ENCODE measurements at regions not wholly inside any gene's neighbourhood (a gene's known extent, or its start where the extent isn't known, plus 50 kb on each side); places are given as distances from the start of the nearest gene placed in this dataset.
"Not testable (repeated sequence)": the region's sequence is repeated elsewhere in the genome, so short reads cannot be mapped to it uniquely, and the experiment has no call there.

DNA sequence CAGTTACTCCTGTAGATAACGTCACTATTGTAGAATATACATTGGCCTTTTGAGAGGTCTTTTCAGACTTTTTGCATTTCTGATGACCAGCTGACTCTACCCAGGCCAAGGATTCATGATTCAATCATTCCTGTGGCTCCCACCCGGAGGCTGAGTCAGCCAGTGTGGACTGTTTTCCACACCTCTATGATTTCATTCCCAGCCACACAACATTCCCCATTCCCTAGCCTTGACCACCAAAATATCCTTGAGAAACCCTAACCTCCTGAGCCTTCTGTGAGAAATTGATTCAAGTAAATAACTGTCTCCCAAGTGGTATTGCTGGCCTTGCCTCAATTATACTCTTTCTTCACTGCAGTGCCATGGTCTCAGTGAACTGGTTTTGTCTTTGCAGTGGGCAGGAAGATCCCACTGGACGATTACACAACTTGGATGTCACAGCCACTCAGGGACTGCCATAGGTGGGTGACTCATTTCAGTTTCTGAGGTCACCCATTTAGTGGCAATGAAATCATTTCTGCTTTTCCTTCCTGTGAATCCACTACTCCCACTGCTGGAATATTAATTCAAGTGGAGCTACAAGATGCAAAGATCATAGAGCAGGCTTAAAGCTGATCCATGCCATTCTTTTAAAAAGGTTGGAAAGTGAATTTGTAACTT lies 518.6 kb upstream of the ZP4 start:
- no peak for DNase-seq

DNA sequence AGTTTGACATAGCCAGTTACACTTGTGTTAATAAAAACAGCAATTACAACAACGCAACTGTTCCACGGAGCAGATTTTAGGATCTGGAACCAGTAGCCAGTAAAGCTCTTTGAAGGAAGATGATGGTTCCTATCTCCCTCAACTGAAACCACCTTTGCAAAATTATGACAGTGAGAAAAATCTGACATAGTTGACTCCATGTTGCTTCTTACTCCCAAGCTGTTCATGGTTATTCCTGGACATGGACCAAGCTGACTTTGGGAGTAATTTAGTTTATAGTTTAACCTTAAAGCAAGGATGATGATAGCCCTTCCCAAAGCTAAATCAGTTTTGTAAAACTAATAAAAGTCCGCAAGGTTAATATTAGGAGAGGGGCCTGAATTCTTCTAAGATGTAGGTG lies 518.0 kb upstream of the ZP4 start:
- DNase-seq: no peak

DNA sequence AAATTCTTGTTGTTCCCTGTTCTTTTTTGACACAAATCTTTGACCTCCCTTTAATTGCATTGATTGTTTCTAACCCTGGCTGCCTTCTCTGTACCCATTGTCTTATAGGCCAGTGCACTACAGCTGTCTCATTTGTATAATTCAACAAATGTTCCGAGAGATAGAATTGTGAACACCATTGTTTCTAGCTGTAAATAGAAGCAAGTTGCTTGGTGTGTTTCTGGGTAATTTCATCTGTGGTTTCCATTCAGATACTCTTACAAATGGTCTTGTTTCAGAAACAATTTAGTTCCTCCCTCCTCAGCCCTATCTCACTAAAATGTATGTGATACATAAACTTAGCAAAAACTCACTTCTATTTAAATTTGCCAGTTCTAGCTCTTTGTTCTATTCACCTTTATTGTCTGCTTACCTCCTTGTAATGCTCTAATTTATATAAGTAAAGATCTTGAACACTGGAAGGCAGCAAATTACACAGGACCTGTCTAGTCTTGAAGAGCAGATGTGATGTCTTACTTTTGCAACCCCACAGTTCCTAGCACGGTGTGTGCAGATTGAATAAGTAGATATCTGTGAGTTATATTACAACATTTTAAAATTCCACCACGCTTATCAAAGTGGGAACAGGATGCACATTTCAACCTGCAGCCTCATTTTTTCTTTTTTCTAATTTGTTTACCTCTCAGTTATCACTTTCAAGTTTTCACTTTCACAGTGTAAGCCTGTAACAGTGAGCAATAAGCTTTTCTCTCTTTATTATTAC lies 515.6 kb upstream of the ZP4 start:
- DNase-seq: no peak

DNA sequence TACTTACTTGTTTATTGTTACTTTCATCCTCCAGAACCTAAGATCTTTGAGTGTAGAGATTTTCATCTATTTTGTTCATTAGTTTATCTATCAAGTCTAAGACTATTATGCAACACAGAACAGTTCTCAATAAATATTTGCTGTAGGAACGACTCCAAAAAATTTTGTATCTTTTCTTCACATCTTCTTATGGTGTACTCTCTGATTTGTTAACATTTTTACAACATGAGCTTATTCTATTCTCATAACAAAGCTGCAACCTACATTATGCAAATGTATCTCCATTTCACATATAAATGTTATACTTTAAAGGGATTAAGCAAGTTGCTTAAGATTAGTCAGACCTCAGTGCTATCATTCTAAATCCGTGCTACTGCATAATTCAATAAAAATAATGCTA lies 514.2 kb upstream of the ZP4 start:
- no peak for DNase-seq

DNA sequence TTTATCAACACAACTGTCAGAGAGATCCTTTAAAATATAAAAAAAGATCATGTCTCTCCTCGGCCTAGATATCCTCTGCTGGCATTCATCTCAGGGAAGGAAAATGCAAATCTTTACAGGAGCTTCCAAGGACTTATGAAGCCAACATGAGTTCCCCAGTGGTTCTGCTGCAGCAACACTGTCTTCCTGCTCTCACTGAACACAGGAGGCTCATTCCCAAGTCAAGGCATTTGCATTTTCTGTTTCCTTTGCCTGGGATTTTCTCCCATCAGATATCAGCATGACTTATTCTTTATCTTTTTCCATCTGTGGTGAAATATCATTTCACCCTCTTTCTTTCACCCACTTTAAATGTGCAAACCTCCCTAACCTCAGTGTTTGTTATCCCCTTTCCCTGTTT lies 513.8 kb upstream of the ZP4 start:
- DNase-seq: no peak

DNA sequence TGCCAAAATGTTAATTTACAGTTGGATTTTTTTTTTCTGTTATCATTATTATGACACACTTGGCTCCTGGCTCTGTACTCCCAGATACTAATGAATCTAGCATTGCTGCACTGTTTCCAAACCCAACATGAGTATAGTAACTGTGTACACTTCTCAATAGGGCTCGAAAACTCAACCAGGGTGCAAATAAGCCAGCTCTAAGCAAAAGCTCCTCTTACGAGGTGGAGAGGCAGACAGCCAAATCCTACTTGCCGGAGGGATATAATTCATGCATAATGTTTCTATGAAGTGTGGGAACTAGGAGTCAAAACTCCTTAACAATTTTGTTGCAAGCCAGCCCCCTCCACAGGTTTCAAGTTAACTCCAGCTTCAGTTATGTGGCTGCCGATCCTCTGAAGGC lies 510.4 kb upstream of the ZP4 start:
- DNase-seq: no peak

DNA sequence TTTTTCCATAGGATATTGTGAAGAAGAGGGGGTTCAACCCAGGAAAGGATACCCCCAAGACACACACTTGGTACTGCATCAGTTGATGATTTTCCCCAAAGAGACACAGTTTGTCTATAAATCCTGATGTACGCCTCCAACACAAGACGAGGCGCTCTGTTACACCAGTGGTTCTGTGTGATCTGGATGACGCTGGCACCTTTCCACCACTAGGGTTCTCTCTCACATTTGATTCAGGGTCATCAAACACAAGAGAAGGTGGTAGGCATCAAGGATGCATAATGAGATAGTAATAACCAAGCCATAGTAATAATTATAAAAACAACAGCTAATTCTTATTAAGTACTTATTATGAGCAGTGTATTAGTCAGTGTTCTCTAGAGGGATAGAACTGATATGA lies 508.8 kb upstream of the ZP4 start:
- no peak for DNase-seq

DNA sequence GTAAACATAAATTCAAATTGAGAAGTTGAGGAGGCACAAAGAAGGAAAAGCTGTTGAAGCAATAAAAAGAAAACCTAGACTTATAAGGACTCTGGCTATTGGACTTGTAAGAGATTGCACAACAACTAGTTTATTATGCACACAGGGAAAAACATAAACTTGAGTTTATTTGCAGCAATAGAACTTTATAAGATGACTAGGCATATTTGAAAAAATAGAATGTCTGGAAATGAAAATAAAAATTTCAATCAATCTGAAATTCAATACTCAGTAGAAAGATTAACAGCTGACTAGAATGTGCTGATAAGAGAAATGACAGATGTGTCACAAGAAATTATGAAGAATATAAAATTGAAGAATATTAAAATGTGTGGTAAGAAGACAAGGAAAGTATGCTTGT lies 505.4 kb upstream of the ZP4 start:
- DNase-seq: no peak

DNA sequence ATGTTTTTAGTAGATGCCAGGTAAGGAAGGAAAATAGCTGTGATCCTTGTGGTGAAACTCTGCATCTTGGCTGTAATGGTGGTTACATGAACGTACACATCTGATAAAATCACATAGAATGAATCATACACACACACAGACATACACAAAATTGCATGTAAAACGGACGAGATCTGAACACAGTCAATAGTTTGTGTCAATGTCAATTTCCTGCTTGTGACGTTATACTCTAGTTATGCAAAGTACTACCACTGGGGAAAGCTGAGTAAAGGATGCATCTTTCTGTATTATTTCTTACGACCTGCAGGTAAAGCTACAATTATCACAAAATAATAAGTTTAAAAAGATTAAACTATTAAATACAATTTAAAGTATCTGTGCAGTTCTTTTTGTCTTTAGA lies 493.7 kb upstream of the ZP4 start:
- no peak for DNase-seq

DNA sequence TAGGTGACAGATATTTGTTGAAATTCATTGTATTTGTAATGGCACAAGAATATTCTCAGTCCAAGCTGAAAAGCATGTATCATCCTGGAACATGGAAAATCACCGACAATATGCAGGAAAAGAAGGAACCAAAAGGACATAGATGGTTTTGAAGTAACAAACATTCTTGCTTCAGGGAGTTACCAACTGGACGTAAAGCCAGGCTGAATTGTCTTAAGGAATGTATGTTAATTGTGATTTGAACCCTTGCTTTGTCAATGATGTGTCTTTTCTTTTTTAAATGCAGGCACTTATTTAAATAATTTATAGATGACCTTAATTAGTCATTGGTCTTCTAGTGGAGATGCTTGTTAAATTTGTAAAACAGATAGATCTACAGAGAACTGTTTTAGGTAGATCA lies 489.4 kb upstream of the ZP4 start:
- DNase-seq: no peak

DNA sequence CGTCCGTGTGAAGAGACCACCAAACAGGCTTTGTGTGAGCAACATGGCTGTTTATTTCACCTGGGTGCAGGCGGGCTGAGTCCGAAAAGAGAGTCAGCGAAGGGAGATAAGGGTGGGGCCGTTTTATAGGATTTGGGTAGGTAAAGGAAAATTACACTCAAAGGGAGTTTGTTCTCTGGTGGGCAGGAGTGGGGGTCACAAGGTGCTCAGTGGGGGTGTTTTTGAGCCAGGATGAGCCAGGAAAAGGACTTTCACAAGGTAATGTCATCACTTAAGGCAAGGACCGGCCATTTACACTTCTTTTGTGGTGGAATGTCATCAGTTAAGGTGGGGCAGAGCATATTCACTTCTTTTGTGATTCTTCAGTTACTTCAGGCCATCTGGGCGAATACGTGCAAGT lies 488.7 kb upstream of the ZP4 start:
- not testable (repeated sequence) for DNase-seq

DNA sequence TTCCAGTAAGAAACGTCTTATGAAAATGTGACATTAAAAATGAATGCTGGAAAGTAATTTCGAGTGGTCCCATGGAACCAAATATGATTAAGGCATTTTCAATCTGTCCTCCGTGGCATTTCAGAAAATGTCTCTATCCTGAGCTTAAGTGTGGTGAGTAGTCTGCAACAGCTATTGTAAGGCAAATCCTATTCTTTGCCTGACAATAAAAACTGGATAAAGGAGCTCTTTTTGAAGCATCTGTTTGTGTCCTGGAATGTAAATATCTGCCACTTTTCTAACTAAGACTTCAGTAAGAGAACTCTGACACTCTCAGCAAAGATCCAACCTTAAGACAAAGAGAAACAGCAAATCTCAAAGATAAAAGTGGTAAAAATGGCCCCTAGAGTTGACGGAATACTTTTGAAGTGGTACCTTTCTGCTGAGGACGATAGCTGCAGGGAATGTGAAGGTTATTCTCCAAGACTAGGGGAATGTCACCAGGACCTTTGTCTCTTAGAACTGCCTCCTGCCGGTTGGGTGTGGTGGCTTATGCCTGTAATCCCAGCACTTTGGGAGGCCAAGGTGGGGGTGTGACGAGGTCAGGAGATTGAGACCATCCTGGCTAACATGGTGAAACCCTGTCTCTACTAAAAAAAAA lies 486.7 kb upstream of the ZP4 start:
- no peak for DNase-seq

DNA sequence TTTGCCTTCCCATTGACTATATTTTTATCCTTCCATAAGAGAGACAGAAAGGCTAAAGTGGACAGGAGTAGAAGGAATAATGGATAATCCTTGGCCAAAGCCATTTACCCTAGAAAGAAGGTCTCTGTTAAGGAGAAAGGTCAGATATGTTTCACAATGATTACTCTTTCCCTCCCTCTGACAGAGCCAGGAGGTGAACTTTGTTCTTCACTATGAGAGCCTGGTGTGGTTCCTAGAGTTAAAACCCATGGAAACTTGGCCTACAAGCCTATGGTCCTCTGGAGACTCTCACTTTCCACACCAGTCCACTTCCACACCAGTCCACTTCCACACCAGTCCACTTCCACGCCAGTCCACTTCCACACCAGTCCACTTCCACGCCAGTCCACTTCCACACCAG lies 479.9 kb upstream of the ZP4 start:
- DNase-seq: no peak

DNA sequence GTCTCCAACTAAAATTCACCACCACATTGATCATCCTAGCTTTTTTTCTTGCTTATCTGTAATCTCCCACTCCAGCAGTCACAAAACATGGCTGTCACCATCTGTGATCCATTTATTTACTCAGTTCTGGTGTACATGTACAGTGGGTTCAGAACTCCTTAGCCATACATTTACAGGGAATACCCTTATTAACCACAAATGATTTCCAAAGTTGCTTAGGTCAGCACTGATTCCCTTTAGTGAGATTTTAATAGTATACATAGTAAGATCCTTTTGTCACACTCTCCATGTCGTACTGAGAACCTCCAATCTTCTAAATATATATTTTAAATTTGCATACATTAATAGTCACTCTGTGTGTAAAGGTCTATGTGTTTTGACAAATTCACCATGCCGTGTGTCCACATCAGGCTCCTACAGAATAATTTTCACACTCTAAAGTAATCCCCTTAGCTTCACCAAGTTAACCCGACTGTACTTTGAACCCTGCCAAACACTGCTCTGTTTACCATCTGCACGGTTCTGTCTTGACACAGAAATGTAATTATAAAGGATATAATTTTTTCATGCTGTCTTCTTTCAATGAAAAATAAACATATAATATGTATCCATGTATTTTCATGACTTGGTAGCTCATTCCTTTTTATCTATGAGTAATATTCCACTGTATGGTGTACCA lies 473.6 kb upstream of the ZP4 start:
- no peak for DNase-seq

DNA sequence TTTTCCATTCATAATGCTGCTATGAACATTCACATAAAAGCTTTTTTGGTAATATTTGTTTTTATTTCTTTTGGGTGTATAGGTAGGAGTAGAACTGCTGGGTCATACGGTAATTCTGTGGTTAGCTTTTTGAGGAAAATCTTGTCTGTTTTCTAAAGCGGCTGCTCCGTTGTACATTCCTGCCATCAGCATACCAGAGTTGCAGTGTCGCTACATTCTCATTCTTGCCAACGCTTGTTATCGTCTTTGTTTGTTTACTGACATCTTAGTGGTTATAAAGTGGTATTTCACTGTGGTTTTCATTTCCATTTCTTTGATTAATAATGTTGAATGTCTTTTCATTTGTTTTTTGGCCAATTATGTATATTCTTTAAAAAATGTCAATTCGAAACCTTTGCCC lies 469.8 kb upstream of the ZP4 start:
- no peak for DNase-seq

DNA sequence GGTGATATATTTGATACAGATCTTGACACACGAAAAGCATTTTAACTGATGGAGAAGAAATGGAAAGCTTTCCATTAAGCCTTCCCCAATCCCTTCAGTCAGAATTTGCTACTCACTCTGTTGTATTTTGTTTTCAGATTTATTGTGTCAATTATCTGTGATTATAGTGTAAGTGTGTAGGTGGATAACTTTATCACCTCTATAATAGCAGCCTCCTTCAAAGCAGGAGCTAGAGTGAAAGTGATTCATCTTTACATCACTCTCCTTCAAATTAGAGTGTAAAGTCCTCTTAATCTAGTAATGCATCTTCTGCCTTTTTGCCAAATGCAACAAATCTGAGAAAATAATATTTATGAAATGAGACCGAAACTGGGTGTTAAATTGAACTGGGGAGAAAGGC lies 459.7 kb upstream of the ZP4 start:
- no peak for DNase-seq

DNA sequence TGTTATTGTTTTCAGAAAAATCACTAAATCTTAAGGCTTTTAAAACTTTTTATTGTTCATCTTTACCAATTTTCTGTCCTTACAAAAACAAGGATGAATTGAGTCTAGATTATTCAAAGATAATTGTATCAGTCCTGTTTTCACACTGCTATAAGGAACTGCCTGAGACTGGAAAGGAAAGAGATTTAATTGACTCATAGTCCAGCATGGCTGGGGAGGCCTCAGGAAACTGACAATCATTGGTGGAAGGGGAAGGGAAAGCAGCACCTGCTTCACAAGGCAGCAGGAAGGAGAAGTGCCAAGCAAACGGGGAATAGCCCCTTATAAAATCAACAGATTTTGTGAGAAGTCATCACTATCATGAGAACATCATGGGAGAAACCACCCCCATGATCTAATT lies 455.6 kb upstream of the ZP4 start:
- DNase-seq: no peak

DNA sequence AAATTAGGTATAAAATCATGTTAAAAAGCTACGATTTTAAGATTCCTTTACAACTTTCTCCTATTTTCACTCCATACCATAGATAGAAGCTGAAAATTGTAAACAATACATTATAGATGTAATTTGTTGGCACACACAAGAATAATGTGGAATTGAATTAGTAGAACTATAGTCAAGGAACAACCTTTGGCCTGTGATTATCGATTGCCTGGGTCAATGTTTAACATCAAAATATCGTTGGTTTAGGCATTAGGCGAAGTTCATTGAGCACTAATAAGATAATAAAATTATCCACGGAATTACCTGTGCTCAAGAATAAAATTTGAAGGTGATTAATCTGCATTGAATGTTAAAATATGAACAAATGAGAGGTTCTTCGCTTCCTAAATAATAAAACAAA lies 455.1 kb upstream of the ZP4 start:
- no peak for DNase-seq

DNA sequence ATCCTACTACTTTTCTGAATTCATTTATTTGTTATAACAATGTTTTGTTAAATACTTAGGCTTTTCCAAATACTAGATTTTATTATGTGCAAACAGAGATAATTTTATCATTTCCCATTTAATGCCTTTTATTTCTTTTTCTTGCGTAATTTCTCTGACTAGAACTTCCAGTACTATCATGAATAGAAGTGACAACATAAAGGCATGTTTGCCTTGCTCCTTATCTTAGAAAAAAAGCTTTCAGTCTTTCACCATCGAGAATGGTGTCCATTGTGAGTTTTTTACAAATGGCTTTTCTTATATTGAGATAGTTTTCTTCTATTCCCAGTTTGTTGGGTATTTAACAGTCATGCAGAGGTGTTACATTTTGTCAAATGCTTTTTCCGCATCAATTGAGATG lies 453.1 kb upstream of the ZP4 start:
- DNase-seq: no peak

DNA sequence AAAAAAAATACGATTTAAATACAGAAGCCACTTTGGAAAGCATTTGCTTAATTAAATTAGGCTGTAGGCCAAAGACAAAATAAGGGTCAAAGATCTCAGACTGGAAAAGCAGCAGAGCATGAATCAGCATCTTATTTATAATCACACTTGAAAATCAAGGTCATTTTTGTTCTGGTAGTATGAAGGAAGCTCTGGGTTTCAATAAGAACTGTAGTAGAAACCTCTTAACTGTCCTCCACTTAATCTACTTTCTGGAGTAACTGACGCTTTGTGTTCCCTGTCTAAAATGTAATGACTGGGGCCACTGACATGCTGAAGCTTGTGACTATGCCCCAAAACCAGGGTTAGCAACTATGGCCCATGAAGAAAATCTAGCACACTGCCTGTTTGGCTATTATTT lies 450.7 kb upstream of the ZP4 start:
- no peak for DNase-seq

DNA sequence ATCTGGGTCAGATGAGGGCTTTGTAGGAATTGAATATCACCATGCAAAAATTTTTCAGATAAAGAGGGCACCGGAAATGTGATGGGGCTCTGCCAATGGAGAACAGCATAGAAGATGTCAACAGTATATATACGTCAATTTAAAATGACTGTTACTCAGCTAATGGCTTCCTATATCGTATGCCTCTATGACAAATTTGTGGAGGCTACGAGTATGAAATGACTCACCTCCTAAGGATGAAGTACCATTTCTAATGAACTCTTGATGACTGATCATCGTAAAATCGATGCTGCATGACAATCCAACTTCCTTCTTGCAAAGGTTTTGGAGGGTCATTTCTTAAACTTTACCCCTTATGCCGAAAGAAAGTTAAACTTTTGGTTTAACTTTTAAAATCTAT lies 450.3 kb upstream of the ZP4 start:
- no peak for DNase-seq

DNA sequence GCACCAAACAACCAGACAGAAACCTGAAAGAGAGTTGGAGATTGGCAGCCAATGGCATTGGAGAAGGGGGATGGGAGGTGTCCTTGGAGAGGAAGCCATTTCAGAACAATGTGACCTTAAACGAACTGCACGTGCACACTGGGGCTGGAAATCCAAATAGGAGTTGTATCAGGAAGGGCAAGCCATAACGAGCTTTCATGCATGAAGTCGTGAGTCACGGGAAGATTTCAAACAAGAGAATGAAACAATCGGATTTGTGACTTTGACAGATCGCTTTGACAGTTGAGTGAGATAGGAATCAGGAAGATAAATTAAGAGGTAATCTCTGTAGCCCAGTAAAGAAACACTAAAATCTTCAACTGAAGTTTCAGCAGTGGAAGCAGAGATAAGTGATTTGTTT lies 445.8 kb upstream of the ZP4 start:
- no peak for DNase-seq

DNA sequence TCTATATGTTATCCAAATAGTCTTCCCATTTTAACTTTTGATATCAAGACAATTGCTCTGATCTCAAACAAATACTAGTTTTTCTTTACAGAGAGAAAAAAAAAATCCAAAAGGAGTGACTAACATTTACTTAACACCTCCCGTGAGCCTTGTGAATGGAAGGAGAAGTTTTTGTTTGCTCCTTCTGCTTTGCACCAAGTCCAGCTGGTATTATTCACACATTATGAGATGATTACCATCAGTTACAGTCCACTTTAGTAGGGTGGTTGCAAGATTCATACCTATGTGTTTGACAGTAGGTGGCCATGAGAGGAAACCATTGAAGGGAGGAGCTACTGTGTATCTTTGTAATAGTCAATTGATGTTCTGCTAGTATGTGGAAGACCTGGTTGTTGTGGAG lies 443.4 kb upstream of the ZP4 start:
- DNase-seq: no peak

DNA sequence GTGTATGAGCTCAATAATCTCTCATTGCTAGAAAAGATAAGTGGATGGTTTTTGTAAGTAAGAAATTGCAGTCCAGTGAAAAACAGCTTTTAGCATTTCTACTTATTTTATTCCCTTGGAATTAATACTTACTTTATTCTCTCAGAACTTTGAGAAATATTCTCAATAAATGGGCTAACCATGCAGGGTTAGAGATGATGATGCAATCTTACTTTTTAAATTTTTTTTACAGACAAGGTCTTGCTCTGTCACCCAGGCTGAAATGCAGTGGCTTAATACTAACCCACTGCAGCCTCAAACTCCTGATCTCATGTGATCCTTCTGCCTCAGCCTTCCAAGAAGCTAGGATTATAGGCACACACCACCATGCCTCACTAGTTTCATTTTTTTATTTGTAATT lies 440.8 kb upstream of the ZP4 start:
- DNase-seq: no peak

Measured in stimulated activated CD4-positive, alpha-beta T cell treated with anti-CD3 and anti-CD28 coated beads, Interleukin-15, amount 100 ng/mL, for 24 hours (primary cell).